MM.1S (cell line): ENCODE measurements at regions not wholly inside any gene's neighbourhood (a gene's known extent, or its start where the extent isn't known, plus 50 kb on each side); places are given as distances from the start of the nearest gene placed in this dataset.

Experiments
- DNase-seq: peaks from one replicate; pipeline ENCODE4 v3.0.0-alpha.2; 2015
- H2AFZ ChIP-seq: fragments of 300-600 bp; sonication (generic); 2 replicates; pipeline ENCODE4 v1.6.0; 2016; ENCODE audit warnings: antibody characterized with exemption, low read length
- H3F3A ChIP-seq: fragments of 300-600 bp; sonication (generic); 2 replicates; pipeline ENCODE4 v1.6.1; 2016; ENCODE audit warnings: mild to moderate bottlenecking, antibody characterized with exemption, low read length, moderate library complexity, mixed read lengths; ENCODE audit not compliant: insufficient read depth
- H3K27ac ChIP-seq: fragments of 300-600 bp; sonication (generic); 2 replicates; pipeline ENCODE4 v1.5.1; 2016; ENCODE audit warnings: mild to moderate bottlenecking, low read length
- H3K27me3 ChIP-seq: fragments of 300-600 bp; sonication (generic); replicated peaks from 2 replicates; pipeline ENCODE4 v1.6.0; 2016; ENCODE audit warnings: low read length; ENCODE audit not compliant: insufficient read depth
- H3K36me3 ChIP-seq: fragments of 300-600 bp; sonication (generic); replicated peaks from 2 replicates; pipeline ENCODE4 v1.6.1; 2016; ENCODE audit warnings: mild to moderate bottlenecking, low read length, mixed read lengths; ENCODE audit not compliant: insufficient read depth
- H3K4me1 ChIP-seq: fragments of 300-600 bp; sonication (generic); 2 replicates; pipeline ENCODE4 v1.6.1; 2016; ENCODE audit warnings: low read length, mixed read lengths
- H3K4me2 ChIP-seq: fragments of 300-600 bp; sonication (generic); 2 replicates; pipeline ENCODE4 v1.6.0; 2016; ENCODE audit warnings: low read depth, low read length
- H3K4me3 ChIP-seq: fragments of 300-600 bp; sonication (generic); 2 replicates; pipeline ENCODE4 v1.5.1; 2016; ENCODE audit warnings: low read length, mixed read lengths
- H3K79me2 ChIP-seq: fragments of 300-600 bp; sonication (generic); 2 replicates; pipeline ENCODE4 v1.6.1; 2016; ENCODE audit warnings: mixed run types, low read length, mixed read lengths
- H3K9ac ChIP-seq: fragments of 300-600 bp; sonication (generic); 2 replicates; pipeline ENCODE4 v1.6.1; 2016; ENCODE audit warnings: low read length, mixed read lengths
- H3K9me2 ChIP-seq: fragments of 300-600 bp; sonication (generic); replicated peaks from 2 replicates; pipeline ENCODE4 v1.6.1; 2016; ENCODE audit warnings: mild to moderate bottlenecking, low read length, mixed read lengths; ENCODE audit not compliant: insufficient read depth
- H3K9me3 ChIP-seq: fragments of 300-600 bp; sonication (generic); replicated peaks from 2 replicates; pipeline ENCODE4 v1.6.1; 2016; ENCODE audit warnings: mild to moderate bottlenecking, low read length, mixed read lengths; ENCODE audit not compliant: insufficient read depth
- H4K20me1 ChIP-seq: fragments of 300-600 bp; sonication (generic); 2 replicates; pipeline ENCODE4 v1.6.1; 2016; ENCODE audit warnings: mild to moderate bottlenecking, low read length, moderate library complexity, mixed read lengths; ENCODE audit not compliant: insufficient read depth
- EZH2 ChIP-seq: fragments of 300-600 bp; sonication (generic); optimal IDR thresholded peaks from 2 replicates; pipeline ENCODE3; 2017; ENCODE audit warnings: low read depth, mild to moderate bottlenecking, antibody characterized with exemption, low read length, mixed read lengths
- EZH2phosphoT487 ChIP-seq: fragments of 300-600 bp; sonication (generic); IDR thresholded peaks from 2 replicates; pipeline ENCODE4 v1.6.1; 2018; ENCODE audit warnings: antibody characterized with exemption, low read length
- TF ChIP-seq, protein P1 (sequence below): fragments of 300-600 bp; sonication (generic); IDR thresholded peaks from 2 replicates; pipeline ENCODE4 v1.5.1; 2016; ENCODE audit warnings: antibody characterized with exemption, low read length, mixed read lengths

GRCh38 chr5:28561522-28561921, 1523.1 kb upstream of the CDH9 start:
- Histone ChIP-seq H3K79me2 (no peaks in the 10 kb centered on the region), H3K9ac (no peak overlapping the region), H3K4me2 (no peak overlapping the region), H3K27ac (no peak overlapping the region), H3F3A (no peaks in the 10 kb centered on the region), H3K4me3 (no peak overlapping the region), H2AFZ (no peak overlapping the region), H4K20me1 (no peaks in the 10 kb centered on the region), H3K4me1 (no peaks in the 10 kb centered on the region), H3K9me2 (no peaks in the 10 kb centered on the region), H3K36me3 (no peaks in the 10 kb centered on the region), H3K27me3 (no peaks in the 10 kb centered on the region), H3K9me3 (no peaks in the 10 kb centered on the region)
- no peak for DNase-seq
- no peak for TF ChIP-seq EZH2phosphoT487
- TF ChIP-seq, protein P1, sequence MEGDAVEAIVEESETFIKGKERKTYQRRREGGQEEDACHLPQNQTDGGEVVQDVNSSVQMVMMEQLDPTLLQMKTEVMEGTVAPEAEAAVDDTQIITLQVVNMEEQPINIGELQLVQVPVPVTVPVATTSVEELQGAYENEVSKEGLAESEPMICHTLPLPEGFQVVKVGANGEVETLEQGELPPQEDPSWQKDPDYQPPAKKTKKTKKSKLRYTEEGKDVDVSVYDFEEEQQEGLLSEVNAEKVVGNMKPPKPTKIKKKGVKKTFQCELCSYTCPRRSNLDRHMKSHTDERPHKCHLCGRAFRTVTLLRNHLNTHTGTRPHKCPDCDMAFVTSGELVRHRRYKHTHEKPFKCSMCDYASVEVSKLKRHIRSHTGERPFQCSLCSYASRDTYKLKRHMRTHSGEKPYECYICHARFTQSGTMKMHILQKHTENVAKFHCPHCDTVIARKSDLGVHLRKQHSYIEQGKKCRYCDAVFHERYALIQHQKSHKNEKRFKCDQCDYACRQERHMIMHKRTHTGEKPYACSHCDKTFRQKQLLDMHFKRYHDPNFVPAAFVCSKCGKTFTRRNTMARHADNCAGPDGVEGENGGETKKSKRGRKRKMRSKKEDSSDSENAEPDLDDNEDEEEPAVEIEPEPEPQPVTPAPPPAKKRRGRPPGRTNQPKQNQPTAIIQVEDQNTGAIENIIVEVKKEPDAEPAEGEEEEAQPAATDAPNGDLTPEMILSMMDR, result no peak
- TF ChIP-seq EZH2, result no peak

GRCh38 chr5:28558196-28558595, 1519.8 kb upstream of the CDH9 start:
- Histone ChIP-seq H3K36me3 (no peaks in the 10 kb centered on the region), H3K9me3 (no peaks in the 10 kb centered on the region), H3K4me2 (no peak overlapping the region), H4K20me1 (no peaks in the 10 kb centered on the region), H3K27me3 (no peaks in the 10 kb centered on the region), H3K9ac (no peak overlapping the region), H3K4me1 (no peaks in the 10 kb centered on the region), H3F3A (no peaks in the 10 kb centered on the region), H3K27ac (no peak overlapping the region), H2AFZ (no peak overlapping the region), H3K9me2 (no peaks in the 10 kb centered on the region), H3K4me3 (no peak overlapping the region), H3K79me2 (no peaks in the 10 kb centered on the region)
- no peak for DNase-seq
- TF ChIP-seq, protein P1, result no peak
- TF ChIP-seq EZH2phosphoT487 (no peak), EZH2 (no peak)

- TF ChIP-seq, protein P1, result no peak
- TF ChIP-seq EZH2, result no peak
- TF ChIP-seq EZH2phosphoT487, result no peak
- H3K27me3 ChIP-seq, result no peaks in the 10 kb centered on the region
- no peaks in the 10 kb centered on the region for H3K9me2 ChIP-seq
- H3K4me2 ChIP-seq, result no peak overlapping the region
- H3K27ac ChIP-seq, result no peak overlapping the region
- H3K9ac ChIP-seq, result no peak overlapping the region
- no peak overlapping the region for H3K4me3 ChIP-seq
- no peaks in the 10 kb centered on the region for H3K4me1 ChIP-seq
- H3K9me3 ChIP-seq, result no peaks in the 10 kb centered on the region
- no peaks in the 10 kb centered on the region for H3F3A ChIP-seq
- no peaks in the 10 kb centered on the region for H4K20me1 ChIP-seq
- no peak overlapping the region for H2AFZ ChIP-seq
- no peaks in the 10 kb centered on the region for H3K36me3 ChIP-seq
- no peak for DNase-seq
- H3K79me2 ChIP-seq, result no peaks in the 10 kb centered on the region
Measured at GRCh38 chr5:28557114-28557513, 1518.7 kb upstream of the CDH9 start.
